Astrocyte of the spinal cord (primary cell): ENCODE measurements at regions not wholly inside any gene's neighbourhood (a gene's known extent, or its start where the extent isn't known, plus 50 kb on each side); places are given as distances from the start of the nearest gene placed in this dataset.

ENCODE experiments used
- DNase-seq: peaks from one replicate; pipeline ENCODE4 v3.0.0; 2011; ENCODE audit warnings: low read depth, low spot score
- H3K4me3 ChIP-seq: 2 replicates; pipeline ENCODE4 v1.5.1; 2011; ENCODE audit warnings: low read depth, mild to moderate bottlenecking, low read length, moderate library complexity
- CTCF ChIP-seq: IDR thresholded peaks from 2 replicates; pipeline ENCODE4 v1.5.1; 2012; ENCODE audit warnings: low read depth, mild to moderate bottlenecking, low read length, inconsistent platforms
- in situ Hi-C: cut with HindIII; loops from 2 replicates; pipeline ENCODE4 v1.10.0; 2017; ENCODE audit warnings: low sequenced_read_pairs

GRCh38 chr11:129312730-129313503, 62.7 kb upstream of the BARX2 start:
- in situ Hi-C loops, result no loop called here
- no peak for DNase-seq
- no peak overlapping the region for H3K4me3 ChIP-seq
- TF ChIP-seq CTCF, result no peak

DNA sequence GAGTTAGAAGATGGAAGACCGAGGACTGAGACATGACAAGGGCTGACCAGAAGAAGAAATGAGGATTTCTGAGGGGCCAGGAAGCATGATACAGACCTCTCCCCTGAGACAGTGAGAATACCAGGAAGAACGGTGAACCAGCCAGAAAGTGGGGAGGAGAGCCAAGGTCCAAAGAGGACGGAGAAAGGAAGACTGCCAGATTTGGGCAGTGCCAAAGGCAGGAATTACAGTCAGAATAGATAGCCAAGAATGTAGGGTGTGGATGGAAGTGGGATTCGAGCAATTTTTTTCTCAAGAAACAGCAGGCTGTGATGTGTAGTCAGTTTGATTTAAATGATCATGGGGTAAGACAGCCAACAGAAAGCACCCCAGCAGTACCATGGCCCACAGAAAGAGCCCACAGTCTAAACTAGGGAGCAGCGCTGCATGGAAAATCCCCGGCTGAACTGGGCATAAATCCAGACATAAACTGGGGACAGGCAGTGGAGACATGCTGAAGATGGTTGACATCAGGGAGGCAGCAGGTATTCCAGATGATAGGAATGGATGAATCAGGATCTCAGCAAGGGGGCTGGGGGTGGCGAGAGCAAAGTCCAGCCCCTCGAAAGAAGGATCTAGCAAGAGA, 67.3 kb upstream of the BARX2 start:
- in situ Hi-C loops, result no loop called here
- H3K4me3 ChIP-seq, result no peak overlapping the region
- no peak for DNase-seq
- no peak for TF ChIP-seq CTCF

GRCh38 chr11:129307162-129307561, 68.5 kb upstream of the BARX2 start:
- TF ChIP-seq CTCF, result no peak
- in situ Hi-C loops, result no loop called here
- no peak overlapping the region for H3K4me3 ChIP-seq
- DNase-seq, result no peak

DNA sequence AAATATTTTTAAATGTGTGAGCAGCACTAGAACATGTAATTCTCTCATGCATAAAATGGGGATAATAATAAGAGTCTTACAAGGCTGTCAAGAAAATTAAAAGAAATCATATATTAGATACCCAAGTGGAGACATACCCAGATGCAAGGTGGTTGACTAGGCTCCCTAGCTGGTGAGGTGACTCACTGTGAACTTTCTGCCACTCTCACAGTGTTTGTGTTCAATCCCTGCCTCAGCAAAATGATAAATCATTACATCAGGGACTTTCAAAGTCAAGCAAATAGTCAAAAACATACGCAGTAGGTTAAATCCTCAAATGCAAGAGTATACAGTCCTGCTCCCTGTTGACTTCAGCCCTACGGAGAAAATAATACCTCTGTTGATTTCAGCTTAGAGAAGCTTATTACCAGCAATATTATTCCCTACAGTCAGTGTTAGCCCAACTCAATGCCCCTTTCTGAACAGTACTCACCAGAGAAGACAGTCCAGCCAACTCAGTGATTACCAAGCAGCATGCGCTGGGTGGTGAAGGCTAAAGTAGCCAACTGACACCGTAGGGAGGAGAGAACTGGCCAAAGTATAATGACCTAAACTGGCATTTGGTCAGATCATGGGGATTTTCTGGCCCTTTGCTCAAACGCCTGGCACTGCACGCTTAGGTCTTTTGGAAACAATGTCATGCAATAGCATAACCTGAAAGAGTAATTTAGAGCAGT, 73.1 kb upstream of the BARX2 start:
- in situ Hi-C loops, result no loop called here
- no peak for TF ChIP-seq CTCF
- DNase-seq, result no peak

DNA sequence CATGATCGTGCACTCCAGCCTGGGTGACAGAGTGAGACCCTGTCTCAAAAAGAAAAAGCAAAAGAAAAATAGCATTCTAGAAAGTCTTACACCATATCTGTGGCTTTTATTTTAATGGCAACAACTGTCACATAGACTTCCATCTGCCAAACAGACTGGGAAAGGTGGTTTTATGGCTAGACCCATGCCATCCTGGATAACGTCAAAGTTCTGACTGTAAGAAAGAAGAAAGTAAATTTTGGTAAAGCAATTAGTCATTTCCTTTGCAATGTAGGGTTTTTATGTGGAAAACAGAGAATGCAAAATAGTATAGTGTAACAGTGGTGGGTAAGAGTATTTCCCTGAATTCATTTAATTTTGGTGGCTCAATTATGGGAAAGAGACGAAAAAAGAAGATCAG, 75.5 kb upstream of the BARX2 start:
- in situ Hi-C loops, result no loop called here
- DNase-seq, result no peak
- TF ChIP-seq CTCF, result no peak
- no peak overlapping the region for H3K4me3 ChIP-seq

More for the DNA sequence above, 73.1 kb upstream of the BARX2 start:
- no peak overlapping the region for H3K4me3 ChIP-seq

- no peak overlapping the region for H3K4me3 ChIP-seq
- no peak for DNase-seq
- no peak for TF ChIP-seq CTCF
- in situ Hi-C loops, result no loop called here
Observed at GRCh38 chr11:129298988-129299387, 76.7 kb upstream of the BARX2 start.
